ENCODE measurements at regions not wholly inside any gene's neighbourhood (a gene's known extent, or its start where the extent isn't known, plus 50 kb on each side); places are given as distances from the start of the nearest gene placed in this dataset.

GRCh38 chr17:12256380-12256995 lies 235.8 kb downstream of the MAP2K4 start:
- no peaks in the 10 kb centered on the region for H3K9me3 Mint-ChIP-seq
- peaks cover 0 to 2% (median 0%) of the 10 kb centered on the region in 3 donors for H3K4me1 Mint-ChIP-seq
- H3K36me3 Mint-ChIP-seq, result no peaks in the 10 kb centered on the region
- H3K4me3 Mint-ChIP-seq, result no peak overlapping the region
- H3K27me3 Mint-ChIP-seq, result peaks cover 3% of the 10 kb centered on the region
- no peak overlapping the region for H3K27ac Mint-ChIP-seq

- Mint-ChIP-seq H3K4me1 (peaks cover 0 to 2% (median 0%) of the 10 kb centered on the region in 3 donors), H3K36me3 (no peaks in the 10 kb centered on the region), H3K4me3 (no peak overlapping the region), H3K9me3 (no peaks in the 10 kb centered on the region), H3K27me3 (peaks cover 3% of the 10 kb centered on the region), H3K27ac (no peak overlapping the region)
These were observed 236.5 kb downstream of the MAP2K4 start for GRCh38 chr17:12257176-12257575.

GRCh38 chr17:12261354-12261753 lies 240.7 kb downstream of the MAP2K4 start:
- Mint-ChIP-seq H3K27me3 (peaks cover 3% of the 10 kb centered on the region), H3K27ac (no peak overlapping the region), H3K36me3 (no peaks in the 10 kb centered on the region), H3K4me1 (no peaks in the 10 kb centered on the region), H3K9me3 (no peaks in the 10 kb centered on the region), H3K4me3 (no peak overlapping the region)

- Mint-ChIP-seq H3K9me3 (peaks cover 0 to 4% (median 3%) of the 10 kb centered on the region in 3 donors), H3K4me1 (no peaks in the 10 kb centered on the region), H3K27me3 (no peaks in the 10 kb centered on the region), H3K36me3 (no peaks in the 10 kb centered on the region), H3K27ac (no peak overlapping the region), H3K4me3 (no peak overlapping the region)
These were observed 249.1 kb downstream of the MAP2K4 start for GRCh38 chr17:12269751-12270150.

- Mint-ChIP-seq H3K36me3 (no peaks in the 10 kb centered on the region), H3K4me1 (no peaks in the 10 kb centered on the region), H3K4me3 (no peak overlapping the region), H3K27me3 (no peaks in the 10 kb centered on the region), H3K9me3 (peaks cover 0 to 3% (median 2%) of the 10 kb centered on the region in 3 donors), H3K27ac (no peak overlapping the region)
These were observed 257.1 kb downstream of the MAP2K4 start for GRCh38 chr17:12277827-12278226.

- H3K9me3 Mint-ChIP-seq, result no peaks in the 10 kb centered on the region
- no peaks in the 10 kb centered on the region for H3K27me3 Mint-ChIP-seq
- H3K4me1 Mint-ChIP-seq, result no peaks in the 10 kb centered on the region
- no peaks in the 10 kb centered on the region for H3K36me3 Mint-ChIP-seq
- H3K27ac Mint-ChIP-seq, result no peak overlapping the region
- H3K4me3 Mint-ChIP-seq, result no peak overlapping the region
These were observed 261.4 kb downstream of the MAP2K4 start for GRCh38 chr17:12282056-12282455.

- peaks cover 0 to 3% (median 0%) of the 10 kb centered on the region in 3 donors for H3K9me3 Mint-ChIP-seq
- no peaks in the 10 kb centered on the region for H3K36me3 Mint-ChIP-seq
- no peaks in the 10 kb centered on the region for H3K4me1 Mint-ChIP-seq
- H3K27ac Mint-ChIP-seq, result no peak overlapping the region
- no peak overlapping the region for H3K4me3 Mint-ChIP-seq
- no peaks in the 10 kb centered on the region for H3K27me3 Mint-ChIP-seq
These were observed 267.3 kb downstream of the MAP2K4 start for GRCh38 chr17:12287953-12288352.

- H3K4me1 Mint-ChIP-seq, result no peaks in the 10 kb centered on the region
- H3K4me3 Mint-ChIP-seq, result no peak overlapping the region
- no peaks in the 10 kb centered on the region for H3K36me3 Mint-ChIP-seq
- peaks cover 0 to 3% (median 0%) of the 10 kb centered on the region in 3 donors for H3K9me3 Mint-ChIP-seq
- H3K27me3 Mint-ChIP-seq, result no peaks in the 10 kb centered on the region
- no peak overlapping the region for H3K27ac Mint-ChIP-seq
These were observed 269.5 kb downstream of the MAP2K4 start for GRCh38 chr17:12290207-12290606.

- no peak overlapping the region for H3K4me3 Mint-ChIP-seq
- H3K9me3 Mint-ChIP-seq, result peaks cover 0 to 2% (median 0%) of the 10 kb centered on the region in 3 donors
- H3K27ac Mint-ChIP-seq, result no peak overlapping the region
- no peaks in the 10 kb centered on the region for H3K27me3 Mint-ChIP-seq
- no peaks in the 10 kb centered on the region for H3K4me1 Mint-ChIP-seq
- H3K36me3 Mint-ChIP-seq, result no peaks in the 10 kb centered on the region
These were observed 275.5 kb downstream of the MAP2K4 start for GRCh38 chr17:12296209-12296625.

- Mint-ChIP-seq H3K4me1 (no peaks in the 10 kb centered on the region), H3K27ac (no peak overlapping the region), H3K36me3 (no peaks in the 10 kb centered on the region), H3K9me3 (peaks cover 0 to 3% (median 0%) of the 10 kb centered on the region in 3 donors), H3K4me3 (no peak overlapping the region), H3K27me3 (no peaks in the 10 kb centered on the region)
These were observed 280.9 kb downstream of the MAP2K4 start for GRCh38 chr17:12301551-12301950.

GRCh38 chr17:12302711-12303110 lies 282.0 kb downstream of the MAP2K4 start:
- Mint-ChIP-seq H3K36me3 (no peaks in the 10 kb centered on the region), H3K4me3 (no peak overlapping the region), H3K9me3 (peaks cover 0 to 4% (median 3%) of the 10 kb centered on the region in 3 donors), H3K27ac (no peak overlapping the region), H3K27me3 (no peaks in the 10 kb centered on the region), H3K4me1 (no peaks in the 10 kb centered on the region)

GRCh38 chr17:12310811-12311210 lies 290.1 kb downstream of the MAP2K4 start:
- H3K36me3 Mint-ChIP-seq, result peaks cover 3% of the 10 kb centered on the region

GRCh38 chr17:12312692-12313091 lies 292.0 kb downstream of the MAP2K4 start:
- H3K4me3 Mint-ChIP-seq, result no peak overlapping the region
- H3K9me3 Mint-ChIP-seq, result peaks cover 13 to 20% (median 13%) of the 10 kb centered on the region in 3 donors
- H3K27ac Mint-ChIP-seq, result no peak overlapping the region
- no peaks in the 10 kb centered on the region for H3K4me1 Mint-ChIP-seq
- H3K27me3 Mint-ChIP-seq, result peaks cover 1% of the 10 kb centered on the region
- H3K36me3 Mint-ChIP-seq, result peaks cover 3% of the 10 kb centered on the region

More at GRCh38 chr17:12310811-12311210, 290.1 kb downstream of the MAP2K4 start:
- Mint-ChIP-seq H3K27me3 (peaks cover 1% of the 10 kb centered on the region), H3K4me3 (no peak overlapping the region), H3K4me1 (no peaks in the 10 kb centered on the region), H3K9me3 (peaks cover 13 to 20% (median 17%) of the 10 kb centered on the region in 3 donors), H3K27ac (no peak overlapping the region)

GRCh38 chr17:12313786-12314185 lies 293.1 kb downstream of the MAP2K4 start:
- H3K9me3 Mint-ChIP-seq, result peaks cover 9 to 20% (median 13%) of the 10 kb centered on the region in 3 donors
- no peak overlapping the region for H3K27ac Mint-ChIP-seq
- H3K4me1 Mint-ChIP-seq, result no peaks in the 10 kb centered on the region
- no peak overlapping the region for H3K4me3 Mint-ChIP-seq
- peaks cover 1% of the 10 kb centered on the region for H3K27me3 Mint-ChIP-seq
- peaks cover 3% of the 10 kb centered on the region for H3K36me3 Mint-ChIP-seq

GRCh38 chr17:12316021-12316420 lies 295.3 kb downstream of the MAP2K4 start:
- Mint-ChIP-seq H3K36me3 (peaks cover 3% of the 10 kb centered on the region), H3K4me1 (no peaks in the 10 kb centered on the region), H3K9me3 (peaks cover 4 to 20% (median 13%) of the 10 kb centered on the region in 3 donors), H3K4me3 (no peak overlapping the region), H3K27me3 (peaks cover 1% of the 10 kb centered on the region), H3K27ac (no peak overlapping the region)

GRCh38 chr17:12318571-12319266 lies 298.0 kb downstream of the MAP2K4 start:
- no peak overlapping the region for H3K27ac Mint-ChIP-seq
- no peaks in the 10 kb centered on the region for H3K27me3 Mint-ChIP-seq
- no peaks in the 10 kb centered on the region for H3K4me1 Mint-ChIP-seq
- H3K4me3 Mint-ChIP-seq, result no peak overlapping the region
- peaks cover 0 to 4% (median 0%) of the 10 kb centered on the region in 3 donors for H3K9me3 Mint-ChIP-seq
- H3K36me3 Mint-ChIP-seq, result no peaks in the 10 kb centered on the region

All from IgD-negative memory B cell (primary cell).